ENCODE measurements at regions not wholly inside any gene's neighbourhood (a gene's known extent, or its start where the extent isn't known, plus 50 kb on each side); places are given as distances from the start of the nearest gene placed in this dataset.

GRCh38 chr9:97770808-97771372 lies 73.8 kb upstream of the XPA start:
- no peak for DNase-seq (ENCODE audit: low spot score)
- Histone ChIP-seq H3K36me3 (no peaks in the 10 kb centered on the region), H3K4me3 (no peak overlapping the region), H3K4me1 (replicated peaks) (no peaks in the 10 kb centered on the region), H3K27ac (no peak overlapping the region), H3K9me3 (no peaks in the 10 kb centered on the region), H3K27me3 (replicated peaks; ENCODE audit: insufficient read depth) (peaks cover 2% of the 10 kb centered on the region)
- 46% methylated on average over 1 of the region's 1 CpG for WGBS
- TF ChIP-seq CTCF (IDR thresholded peaks at IDR 0.05), result no peak
- TF ChIP-seq POLR2A (IDR thresholded peaks at IDR 0.05), result no peak
- no peak for TF ChIP-seq POLR2AphosphoS5 (IDR thresholded peaks at IDR 0.05)
- intact Hi-C loops (cut with DNase I), result no loop called here

- no peak overlapping the region for H3K4me3 ChIP-seq
- WGBS, result 82% methylated on average over 3 of the region's 3 CpGs
- no peaks in the 10 kb centered on the region for H3K9me3 ChIP-seq
- no peaks in the 10 kb centered on the region for H3K4me1 ChIP-seq (replicated peaks)
- no peaks in the 10 kb centered on the region for H3K36me3 ChIP-seq
- intact Hi-C loops (cut with DNase I), result no loop called here
- H3K27me3 ChIP-seq (replicated peaks; ENCODE audit: insufficient read depth), result peaks cover 2% of the 10 kb centered on the region
- no peak overlapping the region for H3K27ac ChIP-seq
- no peak for DNase-seq (ENCODE audit: low spot score)
- TF ChIP-seq POLR2A (IDR thresholded peaks at IDR 0.05) (no peak), CTCF (IDR thresholded peaks at IDR 0.05) (no peak), POLR2AphosphoS5 (IDR thresholded peaks at IDR 0.05) (no peak)
Observed at GRCh38 chr9:97771641-97772040, 74.5 kb upstream of the XPA start.

- Histone ChIP-seq H3K36me3 (no peaks in the 10 kb centered on the region), H3K4me1 (replicated peaks) (no peaks in the 10 kb centered on the region), H3K27ac (no peak overlapping the region), H3K27me3 (replicated peaks; ENCODE audit: insufficient read depth) (peaks cover 2% of the 10 kb centered on the region), H3K4me3 (no peak overlapping the region), H3K9me3 (no peaks in the 10 kb centered on the region)
- 56% methylated on average over 4 of the region's 4 CpGs for WGBS
- intact Hi-C loops (cut with DNase I), result no loop called here
- DNase-seq (ENCODE audit: low spot score), result no peak
- TF ChIP-seq POLR2A (IDR thresholded peaks at IDR 0.05) (no peak), POLR2AphosphoS5 (IDR thresholded peaks at IDR 0.05) (no peak), CTCF (IDR thresholded peaks at IDR 0.05) (no peak)
Observed at GRCh38 chr9:97772145-97772544, 75.0 kb upstream of the XPA start.

- Histone ChIP-seq H3K27ac (no peak overlapping the region), H3K4me3 (no peak overlapping the region), H3K9me3 (no peaks in the 10 kb centered on the region), H3K4me1 (replicated peaks) (no peaks in the 10 kb centered on the region), H3K27me3 (replicated peaks; ENCODE audit: insufficient read depth) (peaks cover 2% of the 10 kb centered on the region), H3K36me3 (no peaks in the 10 kb centered on the region)
- no peak for DNase-seq (ENCODE audit: low spot score)
- TF ChIP-seq POLR2A (IDR thresholded peaks at IDR 0.05) (no peak), POLR2AphosphoS5 (IDR thresholded peaks at IDR 0.05) (no peak), CTCF (IDR thresholded peaks at IDR 0.05) (no peak)
- intact Hi-C loops (cut with DNase I), result no loop called here
- 82% methylated on average over 3 of the region's 3 CpGs for WGBS
Observed at GRCh38 chr9:97773091-97773490, 76.0 kb upstream of the XPA start.

- no peak for DNase-seq (ENCODE audit: low spot score)
- intact Hi-C loops (cut with DNase I), result no loop called here
- Histone ChIP-seq H3K9me3 (no peaks in the 10 kb centered on the region), H3K36me3 (no peaks in the 10 kb centered on the region), H3K4me3 (no peak overlapping the region), H3K27ac (no peak overlapping the region), H3K4me1 (replicated peaks) (no peaks in the 10 kb centered on the region), H3K27me3 (replicated peaks; ENCODE audit: insufficient read depth) (peaks cover 2% of the 10 kb centered on the region)
- 44% methylated on average over 3 of the region's 3 CpGs for WGBS
- no peak for TF ChIP-seq POLR2AphosphoS5 (IDR thresholded peaks at IDR 0.05)
- no peak for TF ChIP-seq CTCF (IDR thresholded peaks at IDR 0.05)
- TF ChIP-seq POLR2A (IDR thresholded peaks at IDR 0.05), result no peak
Observed at GRCh38 chr9:97773723-97774122, 76.6 kb upstream of the XPA start.

Measured in prostate gland (tissue), 2 donors.